NCI-H345 treated with DMSO at 0.1 percent for 48 hours (cell line): ENCODE measurements at regions not wholly inside any gene's neighbourhood (a gene's known extent, or its start where the extent isn't known, plus 50 kb on each side); places are given as distances from the start of the nearest gene placed in this dataset.

ENCODE experiments used
- DNase-seq: peaks from one replicate; lab custom pipeline; 2025; ENCODE audit not compliant: unreplicated experiment; lab: John Stamatoyannopoulos, UW

DNA sequence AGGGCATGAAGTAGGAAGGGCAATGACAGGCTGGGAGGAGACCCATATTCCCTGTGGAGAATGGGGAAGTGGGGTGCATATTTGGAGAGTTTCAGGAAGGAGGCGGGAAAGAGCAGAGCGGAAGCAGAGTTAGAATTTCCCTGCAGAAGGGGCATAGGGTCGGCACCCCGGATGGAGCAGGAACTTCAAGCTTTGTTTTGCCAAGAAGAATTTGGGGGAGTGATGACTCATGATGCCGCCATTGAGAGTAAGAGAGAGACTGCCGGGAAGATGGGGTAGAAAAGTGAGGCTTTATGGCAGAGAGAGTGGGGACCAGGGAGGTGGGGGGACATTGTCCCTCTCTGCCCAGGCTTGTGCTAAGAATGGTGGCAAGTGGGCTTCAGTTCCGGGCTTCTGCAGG, 50.3 kb upstream of the EPB41L1 start:
- no peak for DNase-seq
